Bronchial epithelial cell (primary cell): ENCODE measurements at regions not wholly inside any gene's neighbourhood (a gene's known extent, or its start where the extent isn't known, plus 50 kb on each side); places are given as distances from the start of the nearest gene placed in this dataset.

ENCODE experiments used
- DNase-seq: peaks from one replicate; pipeline ENCODE4 v3.0.0-alpha.2; 2010; ENCODE audit warnings: low read depth
- FAIRE-seq: peaks from 2 replicates; lab custom pipeline; 2011; peaks lifted over from hg19 to GRCh38; lab: Jason Lieb, UNC
- H3K27me3 ChIP-seq: 2 replicates; pipeline ENCODE4 v1.5.1; 2011; ENCODE audit warnings: low read length; ENCODE audit not compliant: control insufficient read depth, insufficient read depth
- H3K36me3 ChIP-seq: 2 replicates; pipeline ENCODE4 v1.5.1; 2011; ENCODE audit warnings: low read length; ENCODE audit not compliant: control insufficient read depth, insufficient read depth
- H3K4me3 ChIP-seq: 2 replicates; pipeline ENCODE4 v1.5.1; 2011; ENCODE audit warnings: mild to moderate bottlenecking, low read depth, low read length, control low read depth
- TF ChIP-seq, protein P1 (sequence below): IDR thresholded peaks from 2 replicates; pipeline ENCODE4 v1.5.1; 2011; ENCODE audit warnings: mild to moderate bottlenecking, moderate library complexity, low read length, control low read depth, inconsistent platforms; ENCODE audit not compliant: insufficient read depth, severe bottlenecking

DNA sequence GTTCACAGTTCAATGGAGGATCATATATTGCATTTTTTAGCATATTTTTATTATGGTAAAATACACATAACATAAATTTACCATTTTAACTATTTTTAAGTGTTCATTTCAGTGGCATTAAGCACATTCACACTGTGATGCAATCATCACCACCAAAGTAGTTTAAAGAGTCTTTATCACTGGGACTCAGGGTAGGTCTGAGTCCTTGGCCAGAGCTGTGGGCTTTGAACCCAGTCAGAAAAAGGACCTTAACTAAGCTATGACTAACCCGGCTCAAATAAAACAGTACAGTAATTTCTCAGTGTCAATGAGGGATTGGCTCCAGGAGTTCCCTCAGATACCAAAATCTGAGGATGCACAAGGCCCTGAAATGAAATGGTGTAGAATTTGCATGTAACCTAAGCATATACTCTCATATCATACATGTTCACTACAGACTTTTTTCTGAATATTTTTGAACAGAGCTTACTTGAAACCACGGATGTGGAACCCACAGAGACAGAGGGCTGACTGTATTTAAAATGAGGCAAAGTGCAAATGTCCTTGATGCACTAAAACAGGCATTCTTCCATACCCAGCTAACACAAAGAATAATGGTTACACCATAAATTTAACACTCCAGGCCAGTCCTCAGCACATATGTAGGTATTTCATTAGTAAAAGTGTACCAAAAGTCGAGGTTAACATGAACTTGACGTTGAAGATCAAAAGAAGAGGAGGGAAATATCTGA lies 246.2 kb downstream of the LNPK start:
- TF ChIP-seq, protein P1, sequence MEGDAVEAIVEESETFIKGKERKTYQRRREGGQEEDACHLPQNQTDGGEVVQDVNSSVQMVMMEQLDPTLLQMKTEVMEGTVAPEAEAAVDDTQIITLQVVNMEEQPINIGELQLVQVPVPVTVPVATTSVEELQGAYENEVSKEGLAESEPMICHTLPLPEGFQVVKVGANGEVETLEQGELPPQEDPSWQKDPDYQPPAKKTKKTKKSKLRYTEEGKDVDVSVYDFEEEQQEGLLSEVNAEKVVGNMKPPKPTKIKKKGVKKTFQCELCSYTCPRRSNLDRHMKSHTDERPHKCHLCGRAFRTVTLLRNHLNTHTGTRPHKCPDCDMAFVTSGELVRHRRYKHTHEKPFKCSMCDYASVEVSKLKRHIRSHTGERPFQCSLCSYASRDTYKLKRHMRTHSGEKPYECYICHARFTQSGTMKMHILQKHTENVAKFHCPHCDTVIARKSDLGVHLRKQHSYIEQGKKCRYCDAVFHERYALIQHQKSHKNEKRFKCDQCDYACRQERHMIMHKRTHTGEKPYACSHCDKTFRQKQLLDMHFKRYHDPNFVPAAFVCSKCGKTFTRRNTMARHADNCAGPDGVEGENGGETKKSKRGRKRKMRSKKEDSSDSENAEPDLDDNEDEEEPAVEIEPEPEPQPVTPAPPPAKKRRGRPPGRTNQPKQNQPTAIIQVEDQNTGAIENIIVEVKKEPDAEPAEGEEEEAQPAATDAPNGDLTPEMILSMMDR, result no peak
- no peak for FAIRE-seq
- Histone ChIP-seq H3K4me3 (no peak overlapping the region), H3K36me3 (no peaks in the 10 kb centered on the region), H3K27me3 (no peaks in the 10 kb centered on the region)
- DNase-seq, result no peak

DNA sequence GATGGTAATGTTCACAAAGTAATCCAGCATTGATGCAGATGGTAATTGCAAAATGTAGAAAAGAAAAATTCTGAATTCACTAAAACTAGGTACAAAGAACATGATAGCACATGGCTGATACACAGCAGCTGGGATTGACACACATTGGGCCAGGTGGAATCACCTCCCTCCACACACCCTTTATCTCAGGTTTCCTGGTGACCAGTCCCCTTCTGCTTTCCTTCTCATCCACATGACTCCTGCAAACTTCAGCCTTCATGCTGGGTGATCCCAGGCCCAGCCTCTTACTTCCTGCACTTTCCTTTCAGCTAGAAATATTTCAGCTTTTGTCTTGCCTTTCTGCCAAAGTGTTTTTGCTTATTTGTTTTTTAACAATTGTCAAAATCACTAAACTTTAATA lies 246.9 kb downstream of the LNPK start:
- TF ChIP-seq, protein P1, result no peak
- no peak for FAIRE-seq
- H3K36me3 ChIP-seq, result no peaks in the 10 kb centered on the region
- no peaks in the 10 kb centered on the region for H3K27me3 ChIP-seq
- DNase-seq, result no peak
- no peak overlapping the region for H3K4me3 ChIP-seq

DNA sequence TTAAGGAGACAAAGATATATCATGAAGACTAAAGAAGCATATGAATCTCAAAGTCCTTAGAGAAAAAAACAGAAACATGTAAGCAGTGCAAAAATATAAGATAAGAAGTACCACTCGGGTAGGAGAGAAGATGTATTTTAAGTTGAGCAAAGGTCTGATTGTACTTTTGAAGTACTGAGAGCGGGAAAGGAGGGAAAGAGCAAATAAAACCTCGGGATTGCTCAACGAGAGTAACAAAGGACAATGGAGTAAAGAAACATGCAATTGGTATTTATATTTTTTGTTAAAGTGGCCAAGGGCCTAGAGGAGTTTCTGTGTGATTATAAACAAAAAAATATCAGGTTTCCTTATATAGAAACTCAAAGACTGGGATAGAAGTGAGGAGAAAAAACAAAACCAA lies 251.9 kb downstream of the LNPK start:
- FAIRE-seq, result no peak
- DNase-seq, result no peak
- TF ChIP-seq, protein P1, result no peak
- Histone ChIP-seq H3K4me3 (no peak overlapping the region), H3K27me3 (no peaks in the 10 kb centered on the region), H3K36me3 (no peaks in the 10 kb centered on the region)

DNA sequence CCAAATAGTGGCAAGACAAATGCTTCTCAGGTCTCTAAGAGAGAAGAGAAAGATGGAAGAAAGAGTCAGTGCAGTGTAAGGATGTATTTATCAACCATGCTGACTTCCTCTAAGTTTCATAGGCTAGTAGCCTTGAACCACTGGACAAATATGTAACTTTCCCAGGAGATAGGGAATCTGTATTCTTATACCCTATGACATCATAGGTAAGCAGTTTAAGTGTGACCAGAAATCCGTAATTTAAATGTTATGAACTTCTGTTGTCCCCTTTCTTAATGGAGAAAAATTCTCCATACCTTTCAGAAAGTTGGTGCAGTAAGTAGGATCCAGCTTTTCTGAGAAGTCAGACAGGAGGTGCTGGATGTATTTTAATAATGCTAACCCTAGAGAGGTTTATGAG lies 256.2 kb downstream of the LNPK start:
- TF ChIP-seq, protein P1, result no peak
- DNase-seq (no peak), FAIRE-seq (no peak)
- no peaks in the 10 kb centered on the region for H3K27me3 ChIP-seq
- H3K4me3 ChIP-seq, result no peak overlapping the region
- H3K36me3 ChIP-seq, result no peaks in the 10 kb centered on the region

DNA sequence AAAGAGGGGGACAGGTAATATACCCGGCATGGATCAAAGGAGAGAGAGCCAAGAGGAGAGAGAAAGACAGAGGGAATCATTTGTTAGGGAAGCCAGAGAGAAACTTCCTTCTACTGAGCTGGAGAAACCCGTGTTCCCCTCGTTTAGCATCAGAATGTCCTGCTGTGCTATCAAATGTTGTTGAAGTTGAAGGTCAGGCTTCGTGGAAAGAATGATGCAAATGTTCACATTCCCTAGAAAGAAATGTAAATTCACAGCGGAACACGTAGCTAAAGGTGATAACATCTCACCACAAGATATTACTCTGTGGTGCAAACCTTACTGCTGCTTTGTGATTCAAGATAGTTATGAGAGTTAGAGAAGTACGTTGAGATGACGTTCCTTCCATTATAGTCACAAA lies 258.1 kb downstream of the LNPK start:
- FAIRE-seq, result no peak
- DNase-seq, result no peak
- no peaks in the 10 kb centered on the region for H3K36me3 ChIP-seq
- no peak overlapping the region for H3K4me3 ChIP-seq
- no peaks in the 10 kb centered on the region for H3K27me3 ChIP-seq
- TF ChIP-seq, protein P1, result no peak

DNA sequence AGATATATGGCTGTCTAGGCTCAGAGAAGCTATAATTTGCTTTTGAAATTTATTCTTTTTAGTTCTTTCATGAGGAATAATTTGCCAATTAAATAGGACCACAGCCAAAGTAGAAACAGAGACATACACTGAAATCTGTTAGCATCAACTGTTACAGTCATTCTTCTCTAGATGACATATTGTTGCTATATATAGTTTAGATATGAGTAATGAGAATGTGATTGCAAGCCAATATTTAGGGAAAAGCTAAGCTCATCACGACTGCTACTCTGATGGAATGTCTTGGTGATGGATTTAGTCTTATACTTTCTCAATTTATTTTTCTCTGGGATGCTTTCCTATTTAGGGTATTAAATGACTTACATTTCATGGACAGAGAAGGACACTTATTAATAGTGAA lies 259.1 kb downstream of the LNPK start:
- Histone ChIP-seq H3K36me3 (no peaks in the 10 kb centered on the region), H3K4me3 (no peak overlapping the region), H3K27me3 (no peaks in the 10 kb centered on the region)
- TF ChIP-seq, protein P1, result no peak
- DNase-seq (no peak), FAIRE-seq (no peak)
